ENCODE measurements at regions not wholly inside any gene's neighbourhood (a gene's known extent, or its start where the extent isn't known, plus 50 kb on each side); places are given as distances from the start of the nearest gene placed in this dataset.

DNA sequence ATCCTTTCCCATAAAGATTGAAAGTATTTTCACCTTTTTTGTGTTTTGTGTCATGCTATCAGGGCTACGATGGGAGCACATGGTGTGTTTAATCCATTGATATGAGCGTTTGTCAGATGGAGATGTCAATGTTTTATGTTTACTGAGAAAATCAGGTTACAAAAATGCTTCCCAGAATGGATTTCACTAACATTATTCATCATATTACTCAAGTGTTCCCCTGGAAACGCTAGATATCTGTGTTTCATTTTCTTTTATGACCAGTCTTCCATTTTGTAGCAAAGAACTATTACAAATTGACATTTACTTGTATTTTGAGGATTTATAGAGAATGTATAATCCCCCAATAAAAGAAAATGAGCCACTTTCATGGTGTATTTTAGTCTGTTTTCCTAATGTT lies 293.5 kb upstream of the AKR1E2 start:
- TF ChIP-seq, protein P1, sequence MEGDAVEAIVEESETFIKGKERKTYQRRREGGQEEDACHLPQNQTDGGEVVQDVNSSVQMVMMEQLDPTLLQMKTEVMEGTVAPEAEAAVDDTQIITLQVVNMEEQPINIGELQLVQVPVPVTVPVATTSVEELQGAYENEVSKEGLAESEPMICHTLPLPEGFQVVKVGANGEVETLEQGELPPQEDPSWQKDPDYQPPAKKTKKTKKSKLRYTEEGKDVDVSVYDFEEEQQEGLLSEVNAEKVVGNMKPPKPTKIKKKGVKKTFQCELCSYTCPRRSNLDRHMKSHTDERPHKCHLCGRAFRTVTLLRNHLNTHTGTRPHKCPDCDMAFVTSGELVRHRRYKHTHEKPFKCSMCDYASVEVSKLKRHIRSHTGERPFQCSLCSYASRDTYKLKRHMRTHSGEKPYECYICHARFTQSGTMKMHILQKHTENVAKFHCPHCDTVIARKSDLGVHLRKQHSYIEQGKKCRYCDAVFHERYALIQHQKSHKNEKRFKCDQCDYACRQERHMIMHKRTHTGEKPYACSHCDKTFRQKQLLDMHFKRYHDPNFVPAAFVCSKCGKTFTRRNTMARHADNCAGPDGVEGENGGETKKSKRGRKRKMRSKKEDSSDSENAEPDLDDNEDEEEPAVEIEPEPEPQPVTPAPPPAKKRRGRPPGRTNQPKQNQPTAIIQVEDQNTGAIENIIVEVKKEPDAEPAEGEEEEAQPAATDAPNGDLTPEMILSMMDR (IDR thresholded peaks at IDR 0.05; ENCODE audit: borderline replicate concordance, extremely low read depth, low read length, poor library complexity, severe bottlenecking): no peak
- TF ChIP-seq EZH2 (IDR thresholded peaks at IDR 0.05; ENCODE audit: borderline replicate concordance, low read depth, low read length, severe bottlenecking): no peak

Measured in DND-41 (cell line).